ENCODE measurements at regions not wholly inside any gene's neighbourhood (a gene's known extent, or its start where the extent isn't known, plus 50 kb on each side); places are given as distances from the start of the nearest gene placed in this dataset.

DNA sequence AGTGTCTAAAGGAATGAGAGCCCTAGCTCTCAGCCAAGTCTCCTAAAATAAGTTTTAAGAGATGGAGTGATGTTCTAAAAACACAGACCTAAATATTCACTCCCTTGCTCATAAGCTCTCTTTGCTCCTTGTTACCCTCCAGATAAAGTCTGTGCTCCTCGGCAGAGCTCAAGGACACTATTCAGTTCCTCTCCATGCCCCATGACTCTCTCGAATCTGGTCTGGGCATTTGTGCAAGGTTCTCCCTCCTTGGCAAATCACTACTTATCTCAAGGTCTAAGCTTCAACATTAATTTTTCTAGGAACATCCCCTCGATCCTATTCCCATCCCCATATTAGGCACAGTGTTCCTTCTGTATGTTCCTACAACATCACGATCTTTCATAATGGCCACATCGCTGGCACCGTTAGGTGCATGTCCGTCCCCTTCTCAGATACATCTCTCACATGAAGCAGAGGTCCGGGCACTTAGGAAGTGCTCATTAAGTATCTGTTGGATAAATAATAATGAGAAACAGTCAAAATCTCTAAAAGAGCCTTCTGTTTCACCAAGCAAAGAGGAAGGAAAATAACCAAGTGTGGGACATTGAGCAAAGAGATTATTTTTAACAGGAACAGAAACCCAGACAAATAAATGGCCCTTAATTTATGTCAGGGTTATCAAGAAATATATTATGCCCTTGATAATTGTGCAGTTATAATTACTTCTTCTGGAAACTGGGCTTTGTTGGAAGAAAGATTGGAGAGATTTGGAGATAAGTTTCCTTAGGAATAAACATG lies 85.9 kb upstream of the HTR4 start:
- TF ChIP-seq SUZ12 (IDR thresholded peaks at IDR 0.05; ENCODE audit: extremely low read depth, insufficient read depth, insufficient read length) = no peak
- TF ChIP-seq ZNF274 (IDR thresholded peaks at IDR 0.05; ENCODE audit: low read depth, low read length) = no peak
- TF ChIP-seq YY1 (IDR thresholded peaks at IDR 0.05; ENCODE audit: insufficient read depth, insufficient read length) = no peak

Data from NT2/D1 (cell line).